Heart left ventricle (tissue), 16 donors: ENCODE measurements at regions not wholly inside any gene's neighbourhood (a gene's known extent, or its start where the extent isn't known, plus 50 kb on each side); places are given as distances from the start of the nearest gene placed in this dataset.

Experiments used
- ATAC-seq, 4 donors: fragments of 200-7000 bp; cut with Tn5 transposase; one replicate each; pipeline ENCODE4 v1.9.1; 2020 to 2022; ENCODE audit warnings: moderate library complexity in 4 of 4, mild to moderate bottlenecking in 3 of 4, moderate number of reproducible peaks in 1 of 4
- DNase-seq, 5 donors: peaks; one replicate each; pipeline ENCODE4 v3.0.0-alpha.2; 2020
- H3K27ac ChIP-seq, 12 donors: fragments of 200-600 bp; sonication (generic) in 4 of 12; one replicate each; pipeline versions ENCODE4 v1.5.0 to v1.8.0; 2016 to 2022; ENCODE audit warnings: mild to moderate bottlenecking in 2 of 12
- H3K27me3 ChIP-seq, 9 donors: fragments of 200-600 bp; sonication (generic) in 2 of 9; one replicate each; pipeline versions ENCODE4 v1.5.1 to v1.8.0; 2016 to 2022; ENCODE audit warnings: mild to moderate bottlenecking in 3 of 9
- H3K36me3 ChIP-seq, 9 donors: fragments of 200-600 bp; sonication (generic) in 2 of 9; one replicate each; pipeline versions ENCODE4 v1.5.0 to v1.8.0; 2018 to 2022; ENCODE audit warnings: mild to moderate bottlenecking in 2 of 9
- H3K4me1 ChIP-seq, 12 donors: fragments of 200-600 bp; sonication (generic) in 4 of 12; one replicate each; pipeline versions ENCODE4 v1.5.0 to v1.8.0; 2016 to 2022; ENCODE audit warnings: mild to moderate bottlenecking in 3 of 12
- H3K4me3 ChIP-seq, 12 donors: fragments of 200-600 bp; sonication (generic) in 4 of 12; one replicate each; pipeline versions ENCODE4 v1.5.0 to v1.8.0; 2017 to 2022; ENCODE audit warnings: mild to moderate bottlenecking in 9 of 12, moderate library complexity in 4 of 12
- H3K9me3 ChIP-seq, 12 donors: fragments of 200-600 bp; sonication (generic) in 4 of 12; one replicate each; pipeline versions ENCODE4 v1.5.0 to v1.8.0; 2016 to 2022; ENCODE audit warnings: mild to moderate bottlenecking in 1 of 12
- CTCF ChIP-seq, 12 donors: fragments of 200-600 bp; sonication (generic) in 4 of 12; IDR thresholded peaks; one replicate each; pipeline versions ENCODE4 v1.5.0 to v1.8.0; 2018 to 2022; ENCODE audit warnings: antibody characterized with exemption in 12 of 12, mild to moderate bottlenecking in 5 of 12
- POLR2A ChIP-seq, 2 donors: fragments of 450-650 bp; IDR thresholded peaks; one replicate each; pipeline ENCODE4 v1.6.1; 2017; ENCODE audit warnings: antibody characterized with exemption in 2 of 2, mild to moderate bottlenecking in 2 of 2, moderate library complexity in 2 of 2
- WGBS, 4 donors: extraction: QIAGEN DNeasy Blood & Tissue Kit in 2 of 4; methylation state at CpG; one replicate each; pipeline versions ENCODE4 v1.1.5 to v1.1.7; 2013 to 2018; 5-methylcytosine and 5-hydroxymethylcytosine counted together
- intact Hi-C, 10 donors: fragments of 100-400 bp; cut with DNase I; formaldehyde crosslinking; loops; one replicate each; pipeline versions ENCODE4 v1.11.1 to v1.14.2; 2022
- donor health status: ischemic (EF 13 %, LVEDD 7.1; RV severe dilation, severe dysfunction).
- donor health status: healthy with polysubstance abuse.
- donor health status: DM: no; HTN: yes; CAD: no.
- donor health status: DM: no; HTN: no; CAD: no.
- donor health status: ischemic (EF 25% LVEDD 6.9; RV normal size, moderate dysfunction).
- donor health status: ischemic (EF 25% LVEDD 5.7; RV mildly dilated, moderate dysfunction).
- donor health status: healthy.
- donor health status: DM: yes; HTN: yes; CAD: no.
- donor health status: ischemic (EF 35%, LVEDD 5.7; RV mildly dilated, moderate dysfunction).
- donor health status: nonischemic (EF 11% LVEDD 7.7; RV severe dilation, severe dysfunction).
- donor health status: DM: yes; HTN: yes; CAD: no.
- donor health status: PGD.
- donor health status: ischemic (EF 29% LVEDD 5.4; RV normal size, mild dysfunction).
- donor health status: nonischemic (EF 23%, LVEDD 6.1; RV moderate dilation, normal function).

- ATAC-seq (no peak), DNase-seq (no peak)
- H3K36me3 ChIP-seq: no peaks in the 10 kb centered on the region
- WGBS, 4 donors: 55 to 69% (median 60%) methylated on average over 2 of the region's 2 CpGs
- no peaks in the 10 kb centered on the region for H3K4me1 ChIP-seq
- intact Hi-C loops: no loop called here
- H3K9me3 ChIP-seq: peaks cover 0 to 15% (median 0%) of the 10 kb centered on the region in 12 donors
- H3K4me3 ChIP-seq: no peak overlapping the region
- no peaks in the 10 kb centered on the region for H3K27me3 ChIP-seq
- TF ChIP-seq POLR2A (IDR thresholded peaks at IDR 0.05) (no peak), CTCF (IDR thresholded peaks at IDR 0.05) (no peak)
- H3K27ac ChIP-seq: no peak overlapping the region
These were observed 963.6 kb upstream of the CNTNAP5 start for GRCh38 chr2:123061534-123061933.

GRCh38 chr2:123073371-123073770 lies 951.7 kb upstream of the CNTNAP5 start:
- Histone ChIP-seq H3K27ac (no peak overlapping the region), H3K4me3 (no peak overlapping the region), H3K36me3 (no peaks in the 10 kb centered on the region), H3K4me1 (no peaks in the 10 kb centered on the region), H3K9me3 (peaks cover 0 to 8% (median 0%) of the 10 kb centered on the region in 12 donors), H3K27me3 (no peaks in the 10 kb centered on the region)
- TF ChIP-seq POLR2A (IDR thresholded peaks at IDR 0.05) (no peak), CTCF (IDR thresholded peaks at IDR 0.05) (no peak)
- 33 to 89% (median 56%) methylated on average over 1 of the region's 1 CpG for WGBS, 4 donors
- intact Hi-C loops: no loop called here
- no peak for ATAC-seq
- DNase-seq: no peak

DNA sequence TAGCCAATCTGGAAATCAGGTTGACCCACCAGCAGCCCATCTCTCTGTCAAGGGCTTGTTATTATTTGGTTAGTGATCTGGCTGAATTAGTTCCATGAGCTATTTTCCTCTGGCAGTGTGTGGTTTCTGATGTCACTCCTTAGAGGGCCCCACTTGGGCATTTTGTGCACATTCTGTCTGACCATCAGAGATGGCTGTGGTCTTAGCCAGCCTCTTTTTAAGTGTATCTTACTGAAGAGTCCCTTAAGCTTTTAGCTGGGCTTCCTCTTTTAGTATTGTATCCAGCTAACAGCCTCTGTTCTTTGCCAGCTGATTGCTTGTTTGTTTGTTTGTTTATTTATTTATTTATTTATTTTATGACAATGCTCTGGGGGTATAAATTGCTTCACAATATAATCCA lies 951.1 kb upstream of the CNTNAP5 start:
- ATAC-seq: no peak
- Histone ChIP-seq H3K4me1 (no peaks in the 10 kb centered on the region), H3K4me3 (no peak overlapping the region), H3K27me3 (no peaks in the 10 kb centered on the region), H3K27ac (no peak overlapping the region), H3K36me3 (no peaks in the 10 kb centered on the region), H3K9me3 (peaks cover 0 to 5% (median 0%) of the 10 kb centered on the region in 12 donors)
- TF ChIP-seq CTCF (IDR thresholded peaks at IDR 0.05): no peak
- no peak for TF ChIP-seq POLR2A (IDR thresholded peaks at IDR 0.05)
- intact Hi-C loops: no loop called here
- no peak for DNase-seq

- no peaks in the 10 kb centered on the region for H3K27me3 ChIP-seq
- no peak for ATAC-seq
- intact Hi-C loops: no loop called here
- 57 to 73% (median 70%) methylated on average over 2 of the region's 2 CpGs for WGBS, 4 donors
- no peaks in the 10 kb centered on the region for H3K36me3 ChIP-seq
- no peak overlapping the region for H3K27ac ChIP-seq
- no peak for DNase-seq
- H3K4me1 ChIP-seq: no peaks in the 10 kb centered on the region
- H3K9me3 ChIP-seq: peaks cover 0 to 12% (median 4%) of the 10 kb centered on the region in 12 donors
- H3K4me3 ChIP-seq: no peak overlapping the region
- TF ChIP-seq CTCF (IDR thresholded peaks at IDR 0.05) (no peak), POLR2A (IDR thresholded peaks at IDR 0.05) (no peak)
These were observed 948.0 kb upstream of the CNTNAP5 start for GRCh38 chr2:123077101-123077500.
